Cardiac muscle cell (in vitro differentiated cells and primary cell): ENCODE measurements at regions not wholly inside any gene's neighbourhood (a gene's known extent, or its start where the extent isn't known, plus 50 kb on each side); places are given as distances from the start of the nearest gene placed in this dataset.

Experiments
- DNase-seq, 2 donors: peaks; one replicate each; pipeline versions ENCODE4 v3.0.0 to v3.0.0-alpha.2; 2010 to 2017; ENCODE audit warnings: low read depth in 1 of 2, low spot score in 1 of 2
- H3K27ac ChIP-seq: fragments of 200-600 bp; sonication (generic); 2 replicates; pipeline ENCODE4 v1.5.1; 2016
- H3K27me3 ChIP-seq: fragments of 200-600 bp; sonication (generic); 2 replicates; pipeline ENCODE4 v1.6.0; 2016; ENCODE audit warnings: control low read depth
- H3K36me3 ChIP-seq: fragments of 200-600 bp; sonication (generic); 2 replicates; pipeline ENCODE4 v1.5.1; 2016; ENCODE audit warnings: control low read depth
- H3K4me1 ChIP-seq: fragments of 200-600 bp; sonication (generic); 2 replicates; pipeline ENCODE4 v1.8.1; 2017; ENCODE audit warnings: low read depth, mild to moderate bottlenecking, mixed run types
- H3K4me3 ChIP-seq: fragments of 200-600 bp; sonication (generic); 2 replicates; pipeline ENCODE4 v1.5.1; 2016; ENCODE audit warnings: mild to moderate bottlenecking
- H3K9me3 ChIP-seq: fragments of 200-600 bp; sonication (generic); 2 replicates; pipeline ENCODE4 v1.5.1; 2017; ENCODE audit warnings: low read depth, mild to moderate bottlenecking, control low read depth
- TF ChIP-seq, protein P1 (sequence below): IDR thresholded peaks from 2 replicates; pipeline ENCODE4 v1.5.1; 2012; ENCODE audit warnings: low read depth, mild to moderate bottlenecking, low read length

DNA sequence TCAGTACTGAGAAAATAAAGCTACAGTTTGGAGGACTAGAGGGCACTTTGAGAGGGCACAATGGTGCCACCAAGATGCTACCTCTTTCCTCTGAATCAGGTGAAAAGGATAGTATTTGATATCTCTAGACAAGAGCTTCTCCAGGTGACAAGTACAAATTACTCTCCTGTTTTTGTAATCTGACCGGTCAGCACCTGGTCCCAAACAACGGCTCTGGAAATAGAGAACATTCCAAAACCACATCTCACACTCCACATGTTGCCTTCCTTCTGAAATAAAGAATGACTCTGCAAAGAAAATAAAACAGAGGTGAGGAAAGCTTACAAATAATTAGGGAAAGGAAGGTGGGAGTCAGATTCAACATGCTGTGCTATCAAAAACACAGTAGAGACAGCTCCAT is 51.3 kb upstream of the CITED2 start:
- H3K36me3 ChIP-seq, result no peaks in the 10 kb centered on the region
- no peak overlapping the region for H3K4me3 ChIP-seq
- no peaks in the 10 kb centered on the region for H3K27me3 ChIP-seq
- no peak for DNase-seq
- peaks cover 14% of the 10 kb centered on the region for H3K4me1 ChIP-seq
- H3K27ac ChIP-seq, result no peak overlapping the region
- TF ChIP-seq, protein P1, sequence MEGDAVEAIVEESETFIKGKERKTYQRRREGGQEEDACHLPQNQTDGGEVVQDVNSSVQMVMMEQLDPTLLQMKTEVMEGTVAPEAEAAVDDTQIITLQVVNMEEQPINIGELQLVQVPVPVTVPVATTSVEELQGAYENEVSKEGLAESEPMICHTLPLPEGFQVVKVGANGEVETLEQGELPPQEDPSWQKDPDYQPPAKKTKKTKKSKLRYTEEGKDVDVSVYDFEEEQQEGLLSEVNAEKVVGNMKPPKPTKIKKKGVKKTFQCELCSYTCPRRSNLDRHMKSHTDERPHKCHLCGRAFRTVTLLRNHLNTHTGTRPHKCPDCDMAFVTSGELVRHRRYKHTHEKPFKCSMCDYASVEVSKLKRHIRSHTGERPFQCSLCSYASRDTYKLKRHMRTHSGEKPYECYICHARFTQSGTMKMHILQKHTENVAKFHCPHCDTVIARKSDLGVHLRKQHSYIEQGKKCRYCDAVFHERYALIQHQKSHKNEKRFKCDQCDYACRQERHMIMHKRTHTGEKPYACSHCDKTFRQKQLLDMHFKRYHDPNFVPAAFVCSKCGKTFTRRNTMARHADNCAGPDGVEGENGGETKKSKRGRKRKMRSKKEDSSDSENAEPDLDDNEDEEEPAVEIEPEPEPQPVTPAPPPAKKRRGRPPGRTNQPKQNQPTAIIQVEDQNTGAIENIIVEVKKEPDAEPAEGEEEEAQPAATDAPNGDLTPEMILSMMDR, result no peak
- no peaks in the 10 kb centered on the region for H3K9me3 ChIP-seq

DNA sequence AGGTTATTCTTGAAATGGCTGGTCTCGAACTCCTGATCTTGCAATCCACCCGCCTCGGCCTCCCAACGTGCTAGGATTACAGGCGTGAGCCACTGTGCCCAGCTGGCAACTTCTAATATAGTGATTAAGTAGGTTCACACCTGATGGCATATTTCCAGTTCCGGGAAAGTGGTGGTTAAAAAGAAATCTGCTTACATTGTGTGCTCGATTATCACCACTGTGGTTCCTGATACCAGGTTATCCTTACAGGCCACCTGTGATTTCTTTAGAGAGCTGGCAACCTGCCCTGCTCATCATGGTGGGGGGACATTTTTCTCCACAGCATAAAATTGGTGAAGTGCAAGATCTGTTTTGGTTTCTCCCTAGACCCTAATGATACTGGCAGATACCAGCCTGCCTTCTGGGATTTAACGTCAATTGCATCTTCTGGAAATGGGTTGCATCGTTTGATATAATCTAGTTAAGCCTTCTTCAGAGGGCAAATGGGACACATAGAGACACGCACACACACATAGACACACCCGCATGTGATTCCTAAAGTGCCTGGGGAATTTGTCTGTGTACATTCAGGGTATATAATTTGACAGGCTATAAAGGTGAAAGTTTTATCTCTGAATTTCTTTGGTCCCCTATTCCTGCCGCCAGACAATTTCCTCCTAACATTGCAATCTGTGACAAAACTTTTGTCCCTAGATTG is 49.7 kb upstream of the CITED2 start:
- TF ChIP-seq, protein P1, result no peak
- DNase-seq, result no peak
- H3K27ac ChIP-seq, result no peak overlapping the region
- peaks cover 10% of the 10 kb centered on the region for H3K4me1 ChIP-seq
- no peak overlapping the region for H3K4me3 ChIP-seq
- no peaks in the 10 kb centered on the region for H3K36me3 ChIP-seq
- no peaks in the 10 kb centered on the region for H3K9me3 ChIP-seq
- no peaks in the 10 kb centered on the region for H3K27me3 ChIP-seq
